Skin of body (tissue), 1 donor: ENCODE measurements at regions not wholly inside any gene's neighbourhood (a gene's known extent, or its start where the extent isn't known, plus 50 kb on each side); places are given as distances from the start of the nearest gene placed in this dataset.

ENCODE experiments used
- DNase-seq: peaks from one replicate; lab custom pipeline; 2025; lab: John Stamatoyannopoulos, UW

GRCh38 chr6:4591218-4591617, 185.0 kb upstream of the CDYL start:
- DNase-seq, result no peak

- no peak for DNase-seq
Measured at GRCh38 chr6:4589295-4589694, 186.9 kb upstream of the CDYL start.

GRCh38 chr6:4588581-4588980, 187.6 kb upstream of the CDYL start:
- DNase-seq, result no peak

DNA sequence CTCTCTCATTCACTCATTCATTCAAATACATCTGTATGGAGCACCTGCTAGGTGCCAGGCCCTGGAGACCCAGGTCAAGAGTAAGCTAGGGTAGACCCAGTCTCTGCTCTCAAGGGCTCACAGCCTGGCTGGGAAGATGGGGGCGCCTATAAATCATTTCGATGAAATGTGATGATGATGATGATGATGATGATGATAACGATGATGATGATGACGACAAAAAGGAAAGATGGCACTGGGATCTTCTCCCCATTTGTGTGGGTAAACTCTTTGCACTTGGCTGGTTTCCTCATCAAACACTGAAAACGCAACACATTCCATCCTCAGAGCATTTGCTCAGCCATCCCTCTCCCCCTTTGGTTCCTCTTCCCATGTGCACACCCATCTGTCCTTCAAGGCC, 188.0 kb upstream of the CDYL start:
- DNase-seq, result no peak

GRCh38 chr6:4587171-4587570, 189.0 kb upstream of the CDYL start:
- DNase-seq, result no peak

DNA sequence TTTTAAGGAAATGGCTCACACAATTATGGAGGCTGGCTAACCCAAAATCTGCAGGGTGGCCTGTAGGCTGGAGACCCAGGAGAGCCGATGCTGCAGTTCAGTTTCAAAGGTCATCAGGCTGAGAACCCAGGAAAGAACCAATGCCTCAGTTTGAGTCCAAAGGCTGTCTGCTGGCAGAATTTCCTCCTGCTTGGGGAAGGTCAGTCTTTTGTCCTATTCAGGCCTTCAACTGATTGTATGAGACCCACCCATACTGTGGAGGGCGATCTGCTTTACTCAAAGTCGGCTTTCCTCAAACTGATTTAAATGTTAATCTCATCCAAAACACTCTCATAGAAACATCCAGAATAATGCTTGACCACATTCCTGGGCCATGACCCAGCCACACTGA, 189.7 kb upstream of the CDYL start:
- no peak for DNase-seq

GRCh38 chr6:4585682-4586468, 190.3 kb upstream of the CDYL start:
- no peak for DNase-seq

DNA sequence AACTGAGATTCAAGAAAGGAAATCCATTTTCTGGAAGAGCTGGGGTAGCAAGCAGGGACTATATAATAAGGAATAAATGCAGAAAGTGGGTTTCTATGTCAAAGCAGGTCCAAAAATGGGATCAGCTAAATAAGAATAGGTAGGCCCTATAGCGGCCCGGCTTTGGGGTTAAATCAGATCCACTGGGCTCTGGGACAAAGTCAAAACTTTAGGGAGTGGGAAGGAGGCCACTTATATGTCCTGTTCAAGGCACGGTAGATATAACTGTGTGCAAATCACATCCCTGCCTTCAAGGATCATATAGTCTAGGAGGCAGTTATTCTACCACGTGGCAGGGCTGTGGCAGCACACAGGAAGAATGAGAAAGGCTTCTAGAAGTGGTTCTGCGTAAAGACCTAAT, 191.4 kb upstream of the CDYL start:
- no peak for DNase-seq

GRCh38 chr6:4582506-4583417, 193.4 kb upstream of the CDYL start:
- DNase-seq, result no peak

DNA sequence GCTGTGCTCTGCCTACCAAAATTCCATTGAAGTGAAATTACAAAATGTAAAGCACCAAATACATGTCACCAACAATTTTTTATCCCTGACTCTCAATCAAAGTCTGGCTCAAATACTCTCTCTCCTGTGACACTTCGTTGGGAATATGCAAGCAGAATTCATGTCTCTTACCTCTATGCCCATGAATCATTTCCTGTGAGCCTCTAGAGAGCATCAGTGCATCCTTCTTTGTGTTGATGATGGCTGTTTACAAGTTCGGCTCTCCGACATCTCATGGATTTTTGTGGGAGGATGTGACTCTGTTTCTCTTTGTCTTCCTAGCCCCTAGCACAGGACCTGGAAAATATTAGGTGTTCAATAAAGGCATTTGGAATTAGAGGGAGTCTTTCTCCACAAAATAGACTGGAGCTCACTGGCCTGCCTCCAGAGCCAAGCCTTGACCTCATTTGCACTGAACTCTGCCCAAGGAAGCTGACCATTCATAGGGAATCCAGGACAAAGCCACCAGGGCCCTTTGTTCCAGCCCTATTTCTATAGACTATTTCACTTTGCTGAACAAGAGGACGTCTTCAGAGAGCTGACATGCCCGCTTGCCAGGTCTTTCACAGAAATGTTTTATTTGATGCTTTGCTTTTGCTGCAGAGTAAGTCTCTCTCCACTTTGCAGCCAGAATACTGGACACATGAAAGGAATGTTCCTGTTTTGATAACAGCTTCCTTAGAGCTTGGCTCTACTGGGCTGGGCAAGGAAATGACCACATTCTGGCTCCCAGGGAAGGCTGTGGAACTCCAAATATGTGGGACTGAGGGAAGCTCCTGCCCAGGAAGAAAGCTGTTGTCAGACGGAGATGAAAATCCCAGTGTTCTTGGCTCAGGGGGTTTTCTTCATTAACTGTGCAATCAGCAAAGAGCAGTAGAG, 194.5 kb upstream of the CDYL start:
- DNase-seq, result no peak

DNA sequence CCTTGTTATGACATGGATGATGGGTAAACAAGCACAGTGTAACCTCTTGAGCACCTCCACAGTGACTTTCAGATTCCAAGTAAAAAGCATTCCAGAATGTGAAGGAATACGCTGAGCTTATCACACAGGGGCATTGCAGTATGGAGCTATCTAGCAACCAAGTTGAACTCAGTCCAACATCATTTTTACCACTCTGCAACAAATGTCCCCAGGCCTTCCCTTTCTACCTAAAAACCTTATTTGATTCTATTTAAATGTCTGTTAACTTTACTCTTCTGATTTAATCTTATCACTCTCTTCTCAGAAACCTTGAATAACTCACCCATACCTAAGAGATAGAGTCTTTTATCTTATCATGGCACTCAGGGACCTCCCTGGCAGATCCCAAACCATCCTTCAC, 195.8 kb upstream of the CDYL start:
- no peak for DNase-seq

- peak; percentile 77 for DNase-seq
Measured at GRCh38 chr6:4577406-4577805, 198.8 kb upstream of the CDYL start.

DNA sequence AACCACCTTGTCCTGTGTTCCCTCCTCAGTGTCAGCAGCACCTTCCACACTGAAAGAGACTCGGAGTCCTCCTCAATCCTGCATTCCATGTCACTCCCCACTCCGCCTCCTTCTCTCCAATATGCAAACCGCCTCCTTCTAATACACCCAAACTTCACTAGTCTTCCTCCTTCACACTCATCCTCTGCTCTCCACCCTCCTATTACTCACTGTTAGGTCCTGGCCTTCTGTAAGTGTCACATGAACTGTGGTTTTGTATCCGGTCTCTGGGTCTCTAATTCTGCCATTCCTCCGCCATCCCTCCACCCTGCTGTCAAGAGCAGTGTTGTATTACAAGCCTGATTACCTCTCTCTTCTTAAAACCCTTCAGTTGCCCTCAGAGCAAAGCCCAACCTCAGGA, 200.5 kb upstream of the CDYL start:
- no peak for DNase-seq

DNA sequence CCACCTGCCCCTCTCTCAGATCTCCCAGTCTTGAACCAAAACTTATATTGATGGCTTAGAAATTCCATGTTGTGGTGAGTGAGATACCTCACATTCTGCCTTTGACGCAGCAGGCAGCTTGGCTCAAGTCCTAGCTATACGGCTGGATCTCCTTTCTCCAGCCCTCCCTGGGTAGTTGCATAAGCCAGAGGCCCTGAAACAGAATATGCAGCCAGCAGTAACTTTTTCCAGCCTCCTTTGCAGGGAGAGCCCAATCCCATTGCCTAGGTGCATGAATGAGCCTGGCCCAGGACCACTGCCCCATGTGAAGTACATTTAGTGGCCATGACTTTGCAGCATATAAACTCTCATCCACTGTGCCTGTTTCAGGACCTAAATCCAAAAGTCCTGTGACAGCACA, 202.2 kb upstream of the CDYL start:
- DNase-seq, result peak; percentile 12

GRCh38 chr6:4571011-4571410, 205.2 kb upstream of the CDYL start:
- DNase-seq, result no peak

- no peak for DNase-seq
Measured at GRCh38 chr6:4568138-4568537, 208.1 kb upstream of the CDYL start.

GRCh38 chr6:4567141-4567540, 209.1 kb upstream of the CDYL start:
- DNase-seq, result no peak

DNA sequence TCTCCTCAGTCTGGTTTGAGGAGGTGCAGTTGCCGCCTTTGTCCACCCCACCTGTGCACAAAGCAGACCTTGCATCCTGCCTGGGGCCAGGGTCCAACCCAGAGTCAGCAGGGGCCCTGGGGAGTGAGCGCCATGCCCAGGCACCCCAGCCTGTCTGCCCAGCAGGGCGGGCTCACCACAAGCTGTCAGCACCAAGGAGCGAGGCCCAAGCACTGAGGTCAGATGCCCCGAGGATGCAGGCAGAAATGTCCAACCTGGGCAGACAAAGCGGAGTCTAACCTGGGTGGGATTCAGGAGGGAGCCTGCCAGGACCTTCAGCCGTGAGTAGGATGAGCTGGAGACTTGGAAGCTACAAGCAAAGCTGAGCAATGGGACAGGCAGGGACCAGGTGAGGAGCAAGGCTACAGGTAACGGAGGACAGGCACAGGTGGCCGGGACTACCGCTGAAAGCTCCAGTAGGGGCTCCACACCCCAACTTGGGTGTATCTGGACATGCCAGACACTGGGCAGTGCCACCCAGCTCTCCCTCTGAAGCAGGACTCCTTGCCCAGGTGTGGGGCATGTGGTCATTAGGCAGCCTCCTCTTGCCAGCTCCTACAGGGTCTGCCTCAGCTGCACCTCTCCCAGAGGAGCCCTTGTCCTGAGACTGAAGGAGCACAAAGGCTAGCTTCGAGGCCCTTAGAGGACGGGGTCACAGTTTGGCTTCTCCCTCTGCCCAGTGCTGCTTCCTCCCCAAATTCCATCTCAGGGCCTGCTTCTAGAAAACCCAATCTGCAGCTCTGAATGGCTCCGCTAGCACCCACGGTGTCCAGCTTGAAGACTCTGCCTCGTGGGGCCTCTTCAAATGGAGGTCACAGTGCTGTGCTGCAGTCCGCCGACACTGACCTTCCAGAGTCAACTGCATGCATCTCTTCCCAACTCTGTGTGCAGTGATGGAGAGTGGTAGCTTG, 210.6 kb upstream of the CDYL start:
- no peak for DNase-seq

- DNase-seq, result no peak
Measured at GRCh38 chr6:4564801-4565271, 211.4 kb upstream of the CDYL start.

DNA sequence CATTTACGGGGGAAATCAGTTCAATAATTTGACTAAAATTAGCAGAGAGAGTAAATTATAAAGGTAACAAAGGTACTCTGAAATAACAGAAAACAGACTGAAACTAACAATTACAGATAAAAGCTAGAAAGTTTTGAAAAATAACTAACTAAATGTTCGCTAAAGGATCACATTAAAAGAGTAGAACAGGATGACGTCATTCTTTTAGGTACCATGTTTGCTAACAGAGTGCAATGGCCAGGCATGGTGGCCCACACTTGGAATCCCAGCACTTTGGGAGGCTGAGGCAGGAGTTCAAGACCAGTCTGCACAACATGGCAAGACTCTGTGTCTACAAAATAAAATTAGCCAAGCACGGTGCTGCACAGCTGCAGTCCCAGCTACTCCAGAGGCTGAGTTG, 212.3 kb upstream of the CDYL start:
- no peak for DNase-seq
